ENCODE measurements at regions not wholly inside any gene's neighbourhood (a gene's known extent, or its start where the extent isn't known, plus 50 kb on each side); places are given as distances from the start of the nearest gene placed in this dataset.

DNA sequence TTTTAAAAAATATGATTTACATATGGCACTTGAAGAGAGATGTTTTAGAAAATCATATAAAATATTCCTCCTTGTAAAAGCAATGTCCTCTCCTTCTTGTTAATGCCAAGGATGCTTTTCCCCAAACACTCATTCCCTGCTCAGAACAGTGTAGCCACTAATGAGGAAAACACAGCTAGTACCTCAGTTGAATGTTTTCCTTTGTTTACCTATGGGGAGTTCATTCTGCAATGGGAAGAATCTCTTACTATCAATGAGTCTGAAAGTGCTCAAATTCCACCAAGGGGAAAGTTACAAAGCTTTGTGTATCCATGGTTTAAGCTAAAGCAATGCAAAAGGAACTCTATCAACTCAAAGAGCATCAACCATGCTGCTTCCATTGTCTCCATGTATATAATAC is 221.9 kb upstream of the ADGRL2 start:
- no peak for TF ChIP-seq ZMYM4 (CRISPR knock-in tag; IDR thresholded peaks at IDR 0.05)
- no peak for TF ChIP-seq ZNF17 (CRISPR knock-in tag; IDR thresholded peaks at IDR 0.05)
- no peak for TF ChIP-seq CAMTA2 (CRISPR knock-in tag; IDR thresholded peaks at IDR 0.05; ENCODE audit: borderline replicate concordance)
- no peak for TF ChIP-seq PAF1 (CRISPR knock-in tag; IDR thresholded peaks at IDR 0.05)
- TF ChIP-seq TARDBP (CRISPR knock-in tag; IDR thresholded peaks at IDR 0.05), result no peak
- Histone ChIP-seq H3K9me3 (ENCODE audit: low read length) (no peaks in the 10 kb centered on the region), H2AFZ (ENCODE audit: low read length) (no peak overlapping the region), H3K4me2 (ENCODE audit: low read depth, low read length) (no peak overlapping the region), H4K20me1 (ENCODE audit: insufficient read depth, low read length) (no peaks in the 10 kb centered on the region), H3K27me3 (ENCODE audit: control insufficient read depth in 1 of 2, insufficient read depth in 2 of 2, low read length in 2 of 2) (no peaks in the 10 kb centered on the region), H3K4me1 (ENCODE audit: insufficient read depth, low read length) (no peaks in the 10 kb centered on the region), H3K9ac (ENCODE audit: insufficient read depth, low read depth, low read length) (no peak overlapping the region), H3K79me2 (ENCODE audit: insufficient read depth, low read length) (no peaks in the 10 kb centered on the region), H3K36me3 (replicated peaks in 1 of 2; ENCODE audit: control insufficient read depth in 1 of 2, insufficient read depth in 2 of 2, low read length in 2 of 2) (no peaks in the 10 kb centered on the region), H3K4me3 (replicated peaks in 1 of 3; ENCODE audit: insufficient read depth in 1 of 3, low read depth in 2 of 3, low read length in 3 of 3) (no peak overlapping the region), H3K27ac (ENCODE audit: extremely low read length, insufficient read depth, low read length) (no peak overlapping the region)
- intact Hi-C loops (cut with micrococcal nuclease; ENCODE audit: unreplicated experiment) (no loop called here), in situ Hi-C loops (cut with HindIII; ENCODE audit: extremely low pct_ligation_motif_present, low pct_unique_long_range_greater_than_20kb) (no loop called here)
- DNase-seq (ENCODE audit: low spot score), result no peak
- POLR2A ChIA-PET, result no interaction called here
- no peak for FAIRE-seq
- no TSS peak for BruUV-seq (replicated peaks)
- no peak for ATAC-seq
- CTCF ChIA-PET (ENCODE audit: low intra/inter-chr PET ratio, low total read pairs), result no interaction called here

DNA sequence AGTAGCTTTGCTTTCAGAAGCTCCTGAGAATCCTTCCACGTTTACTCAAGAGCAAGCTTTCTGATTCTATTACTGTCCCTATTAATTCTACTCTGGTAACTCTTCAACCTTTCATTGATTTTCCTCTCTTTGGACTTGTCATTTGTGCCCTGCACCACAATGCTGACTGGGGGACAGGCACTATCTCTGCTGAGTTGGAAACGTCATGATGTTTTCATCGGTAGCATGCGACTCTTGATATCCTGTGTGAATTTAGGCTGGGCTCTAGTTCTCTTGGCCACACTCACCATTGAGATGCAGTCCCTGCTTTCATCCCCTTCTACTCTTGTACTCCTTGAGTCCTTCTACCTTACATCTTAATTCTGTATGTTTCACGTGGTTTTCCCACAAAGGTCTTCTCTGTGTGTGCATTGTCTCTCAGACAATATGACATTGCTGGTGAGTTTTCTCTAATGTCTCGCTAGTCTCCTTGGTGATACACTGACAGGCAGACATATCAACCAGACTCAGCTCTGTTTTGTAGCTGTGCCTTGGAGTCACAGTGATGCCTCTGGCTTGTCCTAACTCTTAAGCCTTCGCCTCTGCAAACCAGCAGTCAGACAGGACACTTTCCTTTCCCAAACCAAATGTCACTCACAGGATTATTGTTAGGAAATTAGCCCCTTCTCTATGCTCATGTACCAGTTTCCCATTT is 223.6 kb upstream of the ADGRL2 start:
- ChIA-PET CTCF (ENCODE audit: low intra/inter-chr PET ratio, low total read pairs) (no interaction called here), POLR2A (no interaction called here)
- H3K27me3 ChIP-seq (ENCODE audit: control insufficient read depth in 1 of 2, insufficient read depth in 2 of 2, low read length in 2 of 2), result no peaks in the 10 kb centered on the region
- H3K79me2 ChIP-seq (ENCODE audit: insufficient read depth, low read length), result no peaks in the 10 kb centered on the region
- 15% methylated on average over 7 of the region's 7 CpGs for WGBS (ENCODE audit: low lambda C conversion rate)
- H3K27ac ChIP-seq (ENCODE audit: extremely low read length, insufficient read depth, low read length), result no peak overlapping the region
- no peak overlapping the region for H3K4me3 ChIP-seq (replicated peaks in 1 of 3; ENCODE audit: insufficient read depth in 1 of 3, low read depth in 2 of 3, low read length in 3 of 3)
- peak overlapping the region; percentile 61 for H2AFZ ChIP-seq (ENCODE audit: low read length)
- no peaks in the 10 kb centered on the region for H3K36me3 ChIP-seq (replicated peaks in 1 of 2; ENCODE audit: control insufficient read depth in 1 of 2, insufficient read depth in 2 of 2, low read length in 2 of 2)
- no peaks in the 10 kb centered on the region for H3K4me1 ChIP-seq (ENCODE audit: insufficient read depth, low read length)
- FAIRE-seq, result no peak
- intact Hi-C loops (cut with micrococcal nuclease; ENCODE audit: unreplicated experiment) (no loop called here), in situ Hi-C loops (cut with HindIII; ENCODE audit: extremely low pct_ligation_motif_present, low pct_unique_long_range_greater_than_20kb) (no loop called here)
- no peak for TF ChIP-seq TCF7L2 (IDR thresholded peaks at IDR 0.05; ENCODE audit: low read depth, low read length)
- H4K20me1 ChIP-seq (ENCODE audit: insufficient read depth, low read length), result no peaks in the 10 kb centered on the region
- no peak overlapping the region for H3K4me2 ChIP-seq (ENCODE audit: low read depth, low read length)
- BruUV-seq (replicated peaks), result no TSS peak
- ATAC-seq, result no peak
- no peaks in the 10 kb centered on the region for H3K9me3 ChIP-seq (ENCODE audit: low read length)
- no peak for DNase-seq (ENCODE audit: low spot score)
- no peak overlapping the region for H3K9ac ChIP-seq (ENCODE audit: insufficient read depth, low read depth, low read length)

All from HepG2 (cell line).